ENCODE measurements at regions not wholly inside any gene's neighbourhood (a gene's known extent, or its start where the extent isn't known, plus 50 kb on each side); places are given as distances from the start of the nearest gene placed in this dataset.

DNA sequence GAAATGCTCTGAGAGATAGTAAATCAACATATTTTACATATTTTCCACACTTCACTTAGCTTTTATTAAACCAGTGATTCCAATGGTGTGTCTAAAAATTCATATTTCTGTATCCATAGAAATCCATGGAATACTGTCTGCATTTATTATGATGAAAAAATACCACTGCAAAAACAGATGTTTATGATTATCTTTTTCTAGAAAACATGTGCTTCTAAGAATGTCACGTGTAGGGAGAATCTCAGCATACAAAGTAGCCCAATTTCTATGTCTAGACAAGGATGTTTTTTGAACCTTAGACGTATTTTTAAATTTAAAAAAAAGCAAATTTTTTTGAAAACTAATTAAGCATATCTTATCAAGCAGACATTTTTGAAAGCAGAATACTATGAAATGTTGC is 622.4 kb downstream of the TENT5A start:
- no peak for TF ChIP-seq GATA2 (IDR thresholded peaks at IDR 0.05; ENCODE audit: low read depth, low read length)
- no peak for TF ChIP-seq GATA3 (IDR thresholded peaks at IDR 0.05; ENCODE audit: low read depth, low read length)
